ENCODE measurements at regions not wholly inside any gene's neighbourhood (a gene's known extent, or its start where the extent isn't known, plus 50 kb on each side); places are given as distances from the start of the nearest gene placed in this dataset.

DNA sequence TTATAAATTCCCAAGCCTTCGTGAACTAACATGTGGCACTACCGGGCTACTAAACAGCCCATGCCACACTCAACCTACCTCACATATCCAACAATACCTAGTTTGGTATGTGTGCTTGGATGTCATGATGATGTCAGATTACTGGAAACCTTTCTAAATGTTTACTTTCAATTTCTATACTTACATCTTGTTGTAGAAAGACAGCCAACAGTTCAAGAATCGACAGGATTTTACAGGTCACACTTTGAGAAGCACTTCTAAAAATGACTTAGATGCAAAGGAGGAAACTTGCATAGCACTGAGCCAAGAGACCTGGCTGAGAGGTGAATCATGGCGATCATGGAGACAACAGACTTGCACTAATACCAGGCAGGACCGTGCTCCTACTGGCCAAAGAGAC lies 209.9 kb downstream of the COL4A1 start:
- DNase-seq, result no peak

DNA sequence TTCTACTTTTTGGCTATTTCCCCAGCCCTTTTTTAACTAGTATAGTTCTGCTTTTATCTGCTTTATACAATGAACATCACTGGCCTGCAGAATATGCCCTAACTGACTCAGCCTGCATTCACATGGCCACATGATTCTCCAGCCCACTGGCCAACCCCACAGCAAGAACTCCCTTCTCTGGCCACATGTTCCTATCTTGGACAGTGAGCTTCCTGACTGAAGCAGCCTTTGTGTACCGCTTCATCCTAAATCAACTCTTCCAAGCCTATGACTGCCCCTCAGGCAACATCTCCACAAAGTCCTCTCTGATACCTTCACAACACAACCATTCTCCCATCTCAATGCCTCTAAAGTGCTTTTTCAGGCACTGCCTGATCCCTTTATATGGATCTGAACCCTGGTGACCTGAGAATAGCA lies 214.1 kb downstream of the COL4A1 start:
- peak; percentile 63 to 72 for DNase-seq

DNA sequence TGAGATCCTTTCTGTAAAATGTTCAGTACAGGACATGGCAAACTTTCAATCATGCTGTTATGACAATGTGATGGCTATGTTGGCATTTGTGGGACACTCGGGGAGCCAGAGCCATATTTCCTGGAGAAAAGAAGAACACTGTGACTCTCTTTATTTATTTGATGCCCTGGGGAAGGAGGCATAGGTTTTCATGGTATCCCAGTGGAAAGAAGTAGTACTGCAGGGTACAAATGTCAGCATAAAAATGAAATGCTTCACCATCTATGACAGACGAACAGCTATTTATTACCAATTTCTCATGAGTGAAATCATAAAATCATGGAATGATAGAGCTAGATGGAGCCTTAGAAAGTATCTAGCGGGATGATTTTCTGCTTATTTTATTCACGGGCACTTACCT lies 217.1 kb downstream of the COL4A1 start:
- no peak for DNase-seq

DNA sequence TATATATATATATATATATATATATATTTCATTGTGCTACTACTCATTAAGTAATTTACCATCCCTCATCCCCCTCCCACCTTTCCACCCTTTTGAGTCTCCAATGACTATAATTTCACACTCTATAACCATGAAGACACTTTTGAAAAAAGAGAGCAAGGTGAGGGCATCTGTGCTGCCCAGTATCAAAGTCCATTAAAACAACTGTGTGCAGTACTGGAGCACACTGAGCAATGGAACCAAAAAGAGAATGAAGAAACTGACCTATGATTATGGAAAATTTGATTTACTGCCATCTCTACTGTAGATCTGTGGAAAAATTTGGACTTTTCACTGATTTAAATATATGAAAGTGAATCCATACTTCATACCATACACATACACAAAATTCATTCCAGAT lies 217.9 kb downstream of the COL4A1 start:
- no peak for DNase-seq

DNA sequence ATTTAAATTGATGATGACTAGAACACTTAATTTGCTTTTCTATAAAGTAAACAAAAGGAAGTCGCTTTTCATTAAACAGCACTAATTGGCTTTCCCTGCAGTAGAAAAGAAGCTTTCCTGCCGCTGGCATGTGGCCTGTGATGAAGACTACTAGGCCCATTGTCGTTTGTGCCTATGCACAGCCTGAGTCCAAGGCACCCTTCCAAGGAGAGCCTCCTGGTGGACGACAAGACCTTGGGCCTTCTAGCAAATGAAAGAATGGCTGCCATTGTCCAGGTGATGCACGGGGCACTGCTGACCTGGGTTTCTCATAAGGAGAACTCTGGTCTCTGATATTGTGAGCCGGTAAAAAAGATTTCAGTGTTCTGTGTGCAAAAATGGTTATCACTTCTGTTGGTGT lies 233.0 kb downstream of the COL4A1 start:
- no peak for DNase-seq

DNA sequence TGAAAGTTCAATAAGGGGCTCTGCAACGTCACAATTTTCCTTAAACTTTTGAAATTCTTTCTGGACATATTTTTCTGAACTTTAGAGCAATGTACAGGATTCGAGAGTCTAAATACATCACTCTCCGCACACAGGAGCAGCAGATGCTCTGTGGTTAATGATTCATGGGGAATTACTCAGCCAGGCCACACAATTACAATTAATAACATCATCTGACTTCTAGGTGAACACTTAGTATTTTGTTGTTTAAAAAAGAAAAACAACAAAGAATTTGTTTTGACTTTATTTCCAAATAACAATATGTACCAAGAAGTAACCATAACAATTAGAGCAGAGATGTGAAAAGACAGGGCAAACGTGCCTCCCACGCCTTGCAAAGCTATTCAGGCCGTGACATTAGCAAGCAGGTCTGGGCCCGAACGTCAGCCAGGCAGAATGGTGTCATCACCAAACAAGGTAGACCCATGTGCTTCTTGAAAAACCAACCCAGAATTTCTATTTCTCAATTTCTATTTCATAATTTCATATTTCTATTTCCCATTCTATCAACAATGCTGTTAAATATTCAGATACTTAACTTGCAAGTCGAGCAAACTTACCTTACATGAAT lies 236.3 kb downstream of the COL4A1 start:
- no peak for DNase-seq

DNA sequence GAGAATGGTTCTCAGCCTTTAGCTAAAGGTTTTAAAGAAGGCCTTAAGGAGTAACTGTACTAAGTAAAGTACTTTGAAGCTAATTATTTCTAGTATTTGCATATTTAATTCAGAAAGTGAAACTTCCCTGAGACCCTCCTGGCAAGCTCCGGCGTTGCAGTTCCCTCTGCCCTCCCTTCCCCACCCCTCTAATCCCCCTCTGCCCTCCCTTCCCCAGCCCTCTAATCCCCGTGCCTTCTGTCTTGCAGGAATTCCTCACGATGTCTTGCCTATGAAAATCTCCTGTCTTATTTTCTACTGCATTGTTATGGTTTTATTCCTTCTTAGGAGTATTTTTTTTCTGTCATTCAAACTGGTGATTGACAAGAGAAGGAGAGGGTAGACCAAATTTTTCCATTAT lies 236.9 kb downstream of the COL4A1 start:
- no peak for DNase-seq

DNA sequence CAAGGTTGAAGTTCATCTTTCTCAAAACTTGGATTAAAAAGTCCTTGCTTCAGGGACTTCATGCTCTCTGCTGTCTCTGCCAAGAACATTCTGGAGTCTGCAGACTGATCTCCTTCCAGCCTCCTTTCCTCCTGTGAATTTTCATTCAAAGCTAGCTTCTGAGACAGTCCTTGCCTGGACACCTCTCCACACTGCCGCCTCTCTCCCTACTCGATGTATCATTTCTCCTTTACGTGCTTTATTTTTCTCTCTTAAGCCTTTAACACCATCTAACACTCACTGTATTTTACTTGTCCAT lies 238.8 kb downstream of the COL4A1 start:
- DNase-seq, result no peak

DNA sequence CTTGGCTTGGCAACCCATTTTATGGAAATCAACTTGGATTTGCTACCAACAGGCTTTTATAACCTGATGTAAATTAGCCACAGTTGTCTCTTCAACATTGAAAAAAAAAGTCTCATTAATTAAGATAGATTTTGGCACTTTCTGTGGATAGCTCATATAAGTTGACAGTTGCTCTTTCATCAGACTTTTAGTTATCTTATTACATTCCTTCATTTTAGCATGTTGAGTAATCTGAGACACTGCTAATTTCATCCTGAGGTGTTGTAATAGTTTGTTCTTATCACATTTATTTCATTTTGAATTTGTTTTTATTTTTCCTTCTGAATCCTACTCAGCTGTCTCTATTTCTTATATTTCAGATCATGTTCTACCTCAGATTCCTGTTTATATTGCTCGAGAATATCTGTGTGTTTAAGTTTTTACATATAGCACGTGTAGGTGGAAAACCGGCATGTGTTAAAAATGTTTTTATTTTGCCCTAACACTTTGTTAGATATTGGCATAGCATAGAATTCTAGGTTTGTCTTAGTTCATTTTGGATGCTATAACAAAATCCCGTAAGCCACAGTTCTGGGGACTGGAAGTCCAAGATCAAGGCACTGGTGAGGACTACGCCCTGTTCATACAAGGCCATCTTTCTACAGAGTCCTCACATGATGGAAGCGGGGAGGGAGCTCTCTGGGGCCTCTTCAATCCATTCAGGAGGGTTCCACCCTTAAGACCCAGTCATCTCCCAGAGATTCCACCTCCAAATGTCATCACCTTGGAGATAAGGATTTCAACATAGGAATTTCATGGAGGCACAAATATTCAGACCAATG lies 239.4 kb downstream of the COL4A1 start:
- DNase-seq, result no peak

DNA sequence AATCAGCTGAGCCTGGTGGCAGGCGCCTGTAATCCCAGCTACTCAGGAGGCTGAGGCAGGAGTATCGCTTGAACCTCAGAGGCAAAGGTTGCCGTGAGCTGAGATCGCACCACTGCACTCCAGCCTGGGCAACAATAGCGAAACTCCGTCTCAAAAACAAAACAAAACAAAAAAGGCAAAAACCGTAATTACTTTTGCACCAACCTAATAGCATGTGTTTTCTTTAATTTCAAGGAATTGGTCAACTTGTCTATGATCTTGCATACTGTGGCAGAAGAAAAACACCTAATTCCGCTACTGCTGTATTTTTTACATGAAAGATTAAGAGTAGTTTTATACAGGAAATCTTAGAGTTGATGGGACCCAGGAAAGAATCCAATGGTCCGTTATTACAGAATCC lies 241.2 kb downstream of the COL4A1 start:
- DNase-seq, result no peak

DNA sequence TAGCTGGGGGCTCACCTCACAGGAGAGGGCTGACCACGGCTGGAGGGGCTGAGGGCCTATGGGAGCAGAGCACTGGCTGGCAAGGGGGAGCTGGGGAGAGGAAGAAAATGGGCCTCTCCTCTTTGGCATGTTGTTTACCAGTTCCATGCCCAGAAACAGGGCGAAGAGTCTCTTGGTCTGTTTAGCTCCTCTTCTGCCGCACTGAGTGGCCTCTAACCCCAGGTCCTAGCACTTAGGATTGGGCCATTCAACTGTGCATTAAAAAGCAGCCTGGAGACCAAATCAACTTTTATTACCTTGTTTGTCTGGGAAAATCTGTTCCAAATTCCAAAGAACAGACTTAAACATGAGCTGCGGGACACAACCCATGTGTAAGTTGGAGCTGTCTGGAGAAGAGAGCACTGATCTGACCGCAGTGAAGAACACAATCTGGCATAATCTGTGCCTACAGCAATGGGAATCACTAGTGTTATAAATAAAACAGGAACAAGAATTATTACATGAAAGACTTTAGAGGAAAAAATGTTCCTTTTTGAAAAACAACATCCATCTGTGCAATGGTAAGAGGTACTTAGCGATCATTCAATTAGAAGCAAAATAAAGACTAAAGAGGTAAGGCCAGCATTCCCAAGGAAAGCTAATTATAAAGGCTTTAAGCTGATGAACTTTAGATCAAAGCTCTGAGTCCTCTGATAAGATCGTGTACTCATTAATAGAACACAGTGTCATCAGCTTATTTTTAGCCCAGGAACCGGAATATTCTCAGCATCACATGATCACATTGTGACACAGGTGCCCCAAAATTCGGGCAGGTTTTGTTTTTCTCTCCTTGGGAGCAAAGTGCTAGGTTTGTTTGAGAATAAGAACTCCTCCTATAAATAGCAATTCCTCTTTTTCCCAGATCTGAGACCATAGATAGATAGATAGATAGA lies 243.2 kb downstream of the COL4A1 start:
- DNase-seq, result no peak

DNA sequence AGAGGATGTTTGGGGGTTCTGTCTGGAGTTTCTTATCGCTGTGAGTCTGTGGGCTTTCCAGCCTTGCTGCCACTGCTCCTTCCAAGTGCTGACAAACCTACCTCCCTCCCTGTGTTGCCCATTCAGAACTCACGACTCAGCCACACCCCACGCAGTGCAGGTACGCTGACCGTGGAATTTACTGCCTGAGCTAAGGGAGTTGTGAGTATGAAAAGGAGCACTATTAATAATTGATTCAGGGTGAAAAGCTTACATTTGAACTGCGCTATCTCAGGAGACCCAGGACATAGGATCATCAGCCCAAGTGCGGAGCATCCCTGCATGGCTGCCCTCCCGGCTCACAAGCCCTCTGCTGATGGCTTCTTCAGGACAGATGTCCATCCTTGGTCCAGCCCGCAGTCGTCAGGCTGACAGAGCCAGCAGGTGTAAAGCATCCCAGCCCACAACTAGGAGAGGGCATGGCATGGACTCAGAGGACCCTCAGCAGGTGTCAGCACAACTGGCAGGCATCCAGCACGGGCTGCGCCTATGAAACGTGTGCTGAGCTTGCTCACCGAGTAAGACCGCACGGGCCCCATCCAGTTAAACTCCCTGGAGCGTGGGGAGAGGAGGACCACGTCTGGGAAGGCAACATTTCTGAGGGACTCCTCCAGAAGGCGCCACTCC lies 244.0 kb downstream of the COL4A1 start:
- no peak for DNase-seq

DNA sequence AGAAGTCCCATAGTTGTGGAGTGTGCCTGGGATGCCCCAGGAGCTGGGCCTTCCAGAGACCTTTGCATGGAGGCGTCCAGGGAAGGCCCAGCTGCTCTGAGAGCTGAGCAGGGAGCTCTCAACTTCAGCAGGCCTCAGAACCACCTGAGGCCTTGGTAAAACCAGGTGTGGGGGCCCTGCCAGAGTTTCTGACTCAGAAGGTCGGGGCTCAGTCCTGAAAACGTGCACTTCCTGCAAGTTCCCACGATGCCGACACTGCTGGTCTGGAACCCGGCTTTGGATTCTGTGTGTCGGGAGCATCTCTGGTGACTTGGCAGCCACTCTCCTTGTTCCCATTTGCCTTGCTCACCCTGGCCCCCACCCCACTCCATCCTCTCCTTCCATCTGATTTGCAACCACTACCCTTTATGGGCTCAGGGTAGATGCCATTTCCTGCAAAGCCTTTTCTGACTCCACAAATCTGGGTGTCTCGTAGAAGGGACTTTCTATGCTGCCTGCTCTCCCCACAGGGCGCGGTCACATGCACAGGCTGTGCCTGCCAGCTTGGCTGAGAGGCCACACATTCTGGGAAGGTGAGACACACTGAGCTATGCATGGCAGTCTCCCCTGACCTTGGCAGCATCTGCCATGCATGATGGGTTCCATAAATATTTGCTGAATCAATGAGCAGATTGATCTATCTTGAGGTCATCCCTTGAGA lies 244.7 kb downstream of the COL4A1 start:
- no peak for DNase-seq

DNA sequence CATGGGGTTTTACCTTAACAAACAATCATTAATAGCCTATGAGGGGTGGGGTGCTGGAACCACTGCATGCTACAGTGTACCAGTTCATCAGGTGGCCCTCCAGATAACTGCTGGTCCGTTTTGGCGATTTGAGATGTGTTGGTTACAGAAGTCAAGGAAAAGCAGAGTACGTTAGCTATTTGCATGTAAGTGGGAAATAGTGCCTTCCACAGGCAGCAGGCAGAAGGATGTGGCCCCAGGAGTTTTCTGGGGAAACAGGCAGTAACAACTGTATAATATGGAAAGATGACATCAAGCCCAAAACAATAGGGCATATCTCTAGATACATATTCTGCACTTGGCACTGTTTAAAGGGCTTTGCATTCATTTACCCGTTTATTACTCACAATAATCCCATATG lies 245.7 kb downstream of the COL4A1 start:
- no peak for DNase-seq

DNA sequence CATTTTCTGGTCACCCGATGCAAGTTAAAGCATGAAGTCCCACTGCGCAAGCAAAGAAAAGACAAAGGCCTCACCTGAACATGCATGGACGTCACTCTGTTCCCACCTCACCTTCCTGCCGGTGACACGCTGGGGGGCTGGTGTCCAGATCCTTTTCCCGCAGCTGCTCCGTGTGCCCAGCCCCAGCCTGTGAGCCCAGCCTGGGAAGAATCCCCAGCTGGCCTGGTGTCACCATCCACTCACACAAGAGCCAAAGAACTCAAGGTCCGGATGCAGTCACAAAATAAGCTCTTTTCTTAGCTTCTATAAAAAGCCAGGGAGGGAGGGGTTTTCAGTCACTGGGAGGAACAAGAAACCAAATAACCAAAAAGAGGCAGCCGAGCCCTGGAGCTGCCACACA lies 249.9 kb downstream of the COL4A1 start:
- DNase-seq, result no peak

DNA sequence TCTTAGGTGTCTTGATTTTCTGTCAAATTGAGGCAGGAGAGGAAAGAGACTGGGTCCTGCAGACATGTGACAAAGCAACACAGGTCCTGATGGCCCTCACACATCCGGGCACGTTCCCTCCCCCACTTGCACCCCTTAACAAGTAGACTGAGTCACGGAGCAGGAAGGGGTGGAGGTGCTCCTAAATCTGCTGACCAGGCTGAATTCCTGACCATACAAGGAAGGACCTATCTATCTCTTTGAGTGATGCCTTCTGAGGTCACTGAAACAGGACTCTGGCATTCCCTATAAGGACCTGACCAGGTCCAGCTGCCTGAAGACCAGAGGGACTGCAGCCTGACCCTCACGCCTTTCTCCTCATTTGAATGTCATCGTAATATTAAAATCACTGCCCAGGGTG lies 250.3 kb downstream of the COL4A1 start:
- no peak for DNase-seq

DNA sequence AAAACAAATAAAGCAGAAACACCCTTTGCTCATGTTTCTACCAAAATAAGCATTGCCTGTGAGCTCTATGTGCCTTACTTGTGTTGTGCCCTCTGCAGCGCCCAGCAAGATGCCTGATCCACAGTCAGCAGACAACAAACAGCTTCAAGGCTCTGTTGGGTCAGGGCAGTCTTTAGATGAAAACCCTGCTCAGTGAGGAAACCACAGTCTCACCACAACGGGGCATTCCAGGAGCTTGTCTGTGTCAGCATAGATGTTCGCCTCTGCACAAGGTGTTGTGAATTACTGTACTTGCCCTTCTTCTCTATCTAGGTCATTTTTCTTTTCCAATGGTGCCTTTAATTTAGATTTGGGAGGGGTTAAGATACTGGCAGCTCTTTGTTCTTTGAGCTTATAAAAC lies 251.9 kb downstream of the COL4A1 start:
- DNase-seq, result no peak

DNA sequence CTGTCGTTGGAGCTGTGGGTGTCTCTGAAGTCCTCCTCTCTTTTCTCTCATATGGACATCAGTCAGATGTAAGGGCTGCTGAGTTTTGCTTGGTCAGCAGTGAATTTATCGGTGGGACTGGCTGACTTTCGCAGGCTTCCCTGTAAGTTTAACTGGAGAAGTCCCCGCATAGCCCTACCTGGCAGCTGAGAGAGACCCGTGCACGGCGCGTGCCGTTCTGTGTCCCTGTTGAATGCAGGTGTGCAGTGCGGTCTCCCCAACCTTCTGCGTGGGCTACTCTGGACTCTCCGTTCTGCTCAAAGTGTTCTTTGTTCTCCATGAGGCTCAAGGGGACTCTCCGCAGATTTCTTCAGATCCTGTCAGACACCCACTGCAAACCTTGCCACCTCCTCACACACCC lies 252.9 kb downstream of the COL4A1 start:
- no peak for DNase-seq

DNA sequence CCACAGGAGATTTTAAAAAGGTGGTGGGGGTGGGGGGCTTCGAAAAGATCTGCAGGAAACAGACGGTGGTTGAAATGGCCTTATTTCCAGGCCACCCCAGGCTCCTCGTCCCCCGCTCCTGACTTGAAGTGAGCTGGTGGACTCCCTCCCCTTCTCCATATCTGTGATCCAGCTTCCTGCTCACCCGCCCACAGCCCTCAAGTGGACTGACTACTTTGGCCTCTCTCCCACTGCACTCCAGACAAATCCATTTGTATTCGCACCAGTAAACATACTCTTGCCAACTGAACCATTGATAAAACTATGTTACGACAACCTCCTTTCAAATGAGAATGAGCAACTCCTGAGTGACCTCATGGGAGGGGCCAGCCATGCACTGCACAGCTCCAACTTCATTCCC lies 259.5 kb downstream of the COL4A1 start:
- DNase-seq, result no peak

DNA sequence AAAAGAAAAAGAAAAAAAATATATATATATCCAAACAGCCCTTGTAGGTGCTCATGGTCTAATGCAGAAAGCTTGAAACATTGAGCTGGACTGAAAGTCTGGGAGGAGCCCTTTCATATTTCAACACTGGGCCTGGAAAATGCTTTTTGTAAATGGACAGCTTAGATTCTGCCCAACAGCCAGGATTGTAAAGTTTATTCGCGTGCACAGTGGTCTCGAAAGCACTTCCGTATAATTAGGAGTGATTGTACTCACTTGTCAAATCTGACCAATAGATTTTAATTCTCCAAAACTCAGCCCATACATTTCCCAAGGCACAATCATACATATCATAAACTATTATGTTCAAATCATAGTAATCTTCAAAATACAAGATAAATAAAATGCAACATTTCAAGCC lies 260.1 kb downstream of the COL4A1 start:
- no peak for DNase-seq

DNA sequence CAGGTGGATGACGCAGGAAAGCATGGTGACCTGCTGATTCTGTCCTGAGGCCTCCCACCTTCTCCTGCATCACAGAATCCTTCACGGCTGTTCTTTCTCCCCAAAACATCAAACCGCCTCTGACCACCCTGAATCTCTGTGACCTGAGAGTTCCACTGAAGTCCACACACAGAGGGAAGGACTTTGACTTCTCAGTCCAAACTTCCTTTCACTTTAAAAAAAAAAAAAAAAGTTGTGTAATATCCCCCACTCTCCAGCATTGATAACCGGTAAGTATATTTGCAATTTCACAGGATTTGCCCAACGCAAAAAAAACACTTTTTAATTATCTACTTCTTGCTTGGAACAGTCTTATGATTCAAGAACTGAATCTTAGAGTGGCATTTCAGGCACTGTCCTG lies 259.5 kb upstream of the IRS2 start:
- no peak for DNase-seq

DNA sequence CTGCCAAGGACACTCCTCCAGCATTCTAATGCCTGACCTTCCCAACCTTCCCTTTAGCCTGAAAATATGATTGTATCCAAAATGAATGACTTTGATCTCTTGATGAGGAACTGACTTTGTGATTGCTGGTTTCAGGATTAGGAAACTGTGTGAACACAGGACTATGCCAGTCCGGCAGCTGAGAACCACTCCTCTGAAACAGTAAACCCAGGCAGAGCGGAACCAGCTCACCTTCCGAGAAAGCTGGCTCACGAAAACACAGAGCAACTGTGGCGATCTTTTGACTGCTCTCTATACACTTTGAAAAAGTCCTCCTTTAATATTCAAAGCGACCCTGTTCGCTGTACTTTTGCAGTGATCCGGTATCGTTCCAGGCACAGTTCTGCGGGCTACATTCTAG lies 258.8 kb upstream of the IRS2 start:
- DNase-seq, result no peak
